Tibial artery (tissue), 4 donors: ENCODE measurements at regions not wholly inside any gene's neighbourhood (a gene's known extent, or its start where the extent isn't known, plus 50 kb on each side); places are given as distances from the start of the nearest gene placed in this dataset.
"Not testable (repeated sequence)": the region's sequence is repeated elsewhere in the genome, so short reads cannot be mapped to it uniquely, and the experiment has no call there.

Experiments
- DNase-seq, 2 donors: peaks; one replicate each; pipeline ENCODE4 v3.0.0-alpha.2; 2019
- H3K27ac ChIP-seq, 2 donors: fragments of 200-600 bp; sonication (generic) in 1 of 2; 1 replicate in 1 of 2; 2 replicates in 1 of 2; pipeline ENCODE4 v1.5.1; 2018 to 2019; ENCODE audit warnings: mild to moderate bottlenecking in 1 of 2
- H3K27me3 ChIP-seq, 2 donors: fragments of 200-600 bp; sonication (generic) in 1 of 2; one replicate each; pipeline versions ENCODE4 v1.5.1 to v1.6.0; 2016 to 2019
- H3K36me3 ChIP-seq, 3 donors: fragments of 200-600 bp; sonication (generic) in 2 of 3; one replicate each; pipeline ENCODE4 v1.5.1; 2016 to 2019; ENCODE audit warnings: mild to moderate bottlenecking in 2 of 3
- H3K4me1 ChIP-seq, 4 donors: fragments of 200-600 bp; sonication (generic) in 2 of 4; 1 replicate in 3 of 4; 2 replicates in 1 of 4; pipeline ENCODE4 v1.5.1; 2016 to 2019
- H3K4me3 ChIP-seq, 2 donors: fragments of 200-600 bp; sonication (generic) in 1 of 2; 1 replicate in 1 of 2; 2 replicates in 1 of 2; pipeline ENCODE4 v1.5.1; 2018 to 2019; ENCODE audit warnings: mild to moderate bottlenecking in 2 of 2
- H3K9me3 ChIP-seq, 3 donors: fragments of 200-600 bp; sonication (generic) in 1 of 3; one replicate each; pipeline ENCODE4 v1.5.1; 2016 to 2019
- CTCF ChIP-seq, 2 experiments: fragments of 200-600 bp in 1 of 2; fragments of 450-650 bp in 1 of 2; IDR thresholded peaks; one replicate each; pipeline ENCODE4 v1.5.1; 2017 to 2019; ENCODE audit warnings: antibody characterized with exemption in 2 of 2, mild to moderate bottlenecking in 1 of 2, moderate library complexity in 1 of 2
- intact Hi-C: fragments of 100-400 bp; cut with DNase I; formaldehyde crosslinking; loops from one replicate; pipeline ENCODE4 v1.15.0; 2023; ENCODE audit warnings: low total_unique reads

DNA sequence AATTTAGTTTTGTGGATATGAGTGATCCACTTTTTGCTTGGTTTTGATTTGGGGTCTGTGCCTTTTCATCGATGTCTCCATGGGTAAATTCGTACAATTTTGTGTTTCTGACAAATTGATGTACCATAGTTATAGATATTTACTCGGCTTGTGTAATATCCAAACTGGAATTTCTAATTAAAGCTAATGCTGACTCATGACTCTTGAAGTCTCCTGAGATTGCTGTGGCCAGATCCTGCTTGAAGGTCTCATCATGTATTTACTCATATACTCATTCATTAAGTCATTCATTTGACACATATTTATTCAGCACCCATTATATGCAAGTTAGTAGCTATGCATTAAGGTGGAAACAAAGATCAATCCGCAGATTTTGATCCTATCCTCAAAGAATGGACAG is 423.2 kb downstream of the RWDD3 start:
- H3K4me1 ChIP-seq: peaks cover 0 to 7% (median 0%) of the 10 kb centered on the region in 4 donors
- H3K36me3 ChIP-seq: no peaks in the 10 kb centered on the region
- intact Hi-C loops: no loop called here
- no peak for DNase-seq
- peaks cover 0 to 2% of the 10 kb centered on the region in 2 donors for H3K27me3 ChIP-seq
- H3K27ac ChIP-seq: no peak overlapping the region
- H3K9me3 ChIP-seq: peaks cover 0 to 8% (median 0%) of the 10 kb centered on the region in 3 donors
- no peak overlapping the region for H3K4me3 ChIP-seq
- no peak for TF ChIP-seq CTCF (IDR thresholded peaks at IDR 0.05)

DNA sequence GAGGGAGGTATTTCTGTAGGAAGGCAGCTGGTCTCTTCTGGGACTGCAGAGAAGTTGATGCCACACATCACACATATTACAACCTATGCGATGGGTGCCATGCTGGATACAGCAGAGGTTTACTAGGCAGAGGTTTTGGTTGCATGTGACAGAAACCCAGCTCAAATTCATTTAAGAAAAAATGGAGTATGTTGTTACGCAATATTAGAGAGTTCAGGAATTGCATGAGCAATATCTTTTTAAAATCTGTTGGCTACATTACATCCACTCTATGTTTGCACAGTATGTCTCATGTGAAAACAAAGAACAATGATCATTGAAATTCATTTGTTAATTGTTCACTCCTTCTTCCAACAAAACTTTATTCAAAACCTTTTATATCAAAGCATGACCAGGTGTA is 425.2 kb downstream of the RWDD3 start:
- no peak for DNase-seq
- no peak overlapping the region for H3K27ac ChIP-seq
- H3K36me3 ChIP-seq: no peaks in the 10 kb centered on the region
- peaks cover 0 to 2% of the 10 kb centered on the region in 2 donors for H3K27me3 ChIP-seq
- no peak overlapping the region for H3K4me3 ChIP-seq
- peaks cover 0 to 7% (median 0%) of the 10 kb centered on the region in 4 donors for H3K4me1 ChIP-seq
- no peak for TF ChIP-seq CTCF (IDR thresholded peaks at IDR 0.05)
- intact Hi-C loops: no loop called here
- peaks cover 0 to 19% (median 0%) of the 10 kb centered on the region in 3 donors for H3K9me3 ChIP-seq

DNA sequence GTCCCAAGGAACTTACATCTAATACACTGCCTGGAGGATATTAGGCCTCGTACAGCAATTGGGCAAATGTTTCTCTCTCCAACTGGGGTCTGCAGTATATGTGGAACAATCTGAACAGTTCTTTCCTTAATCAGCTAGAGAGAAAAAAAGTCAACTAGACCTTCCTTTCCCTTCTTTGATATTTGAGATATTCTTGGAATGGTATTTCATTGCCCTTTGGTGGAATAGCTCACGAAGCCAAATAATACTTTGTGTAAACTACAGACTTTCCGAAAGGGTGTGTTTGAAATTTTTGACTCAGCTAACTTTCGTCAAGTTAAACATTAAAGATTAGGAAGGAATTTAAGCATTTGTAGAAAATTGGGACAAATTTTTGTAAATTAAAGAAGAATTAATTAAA is 425.6 kb downstream of the RWDD3 start:
- Histone ChIP-seq H3K4me3 (no peak overlapping the region), H3K4me1 (peaks cover 0 to 7% (median 0%) of the 10 kb centered on the region in 4 donors), H3K27me3 (no peaks in the 10 kb centered on the region), H3K27ac (no peak overlapping the region), H3K36me3 (no peaks in the 10 kb centered on the region), H3K9me3 (peaks cover 0 to 19% (median 0%) of the 10 kb centered on the region in 3 donors)
- no peak for DNase-seq
- intact Hi-C loops: no loop called here
- no peak for TF ChIP-seq CTCF (IDR thresholded peaks at IDR 0.05)

GRCh38 chr1:95660736-95661135 is 426.7 kb downstream of the RWDD3 start:
- DNase-seq: no peak

DNA sequence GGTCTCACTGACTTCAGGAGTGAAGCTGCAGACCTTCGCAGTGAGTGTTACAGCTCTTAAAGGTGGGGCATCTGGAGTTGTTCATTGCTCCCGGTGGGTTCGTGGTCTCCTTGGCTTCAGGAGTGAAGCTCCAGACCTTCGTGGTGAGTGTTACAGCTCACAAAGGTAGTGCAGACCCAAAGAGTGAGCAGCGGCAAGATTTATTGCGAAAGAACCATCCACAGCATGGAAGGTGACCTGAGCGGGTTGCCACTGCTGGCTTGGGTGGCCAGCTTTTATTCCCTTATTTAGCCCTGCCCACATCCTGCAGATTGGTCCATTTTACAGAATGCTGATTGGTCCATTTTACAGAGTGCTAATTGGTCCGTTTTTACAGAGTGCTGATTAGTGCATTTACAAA is 429.5 kb downstream of the RWDD3 start:
- intact Hi-C loops: not testable (repeated sequence)

More at GRCh38 chr1:95660736-95661135, 426.7 kb downstream of the RWDD3 start:
- H3K4me1 ChIP-seq: peaks cover 0 to 7% (median 0%) of the 10 kb centered on the region in 4 donors
- H3K27me3 ChIP-seq: no peaks in the 10 kb centered on the region
- H3K27ac ChIP-seq: no peak overlapping the region
- no peaks in the 10 kb centered on the region for H3K36me3 ChIP-seq
- peaks cover 0 to 19% (median 0%) of the 10 kb centered on the region in 3 donors for H3K9me3 ChIP-seq
- H3K4me3 ChIP-seq: no peak overlapping the region
- no peak for TF ChIP-seq CTCF (IDR thresholded peaks at IDR 0.05)
- intact Hi-C loops: no loop called here

GRCh38 chr1:95668165-95668564 is 434.2 kb downstream of the RWDD3 start:
- Histone ChIP-seq H3K27me3 (no peaks in the 10 kb centered on the region), H3K4me3 (no peak overlapping the region), H3K4me1 (no peaks in the 10 kb centered on the region), H3K36me3 (no peaks in the 10 kb centered on the region), H3K27ac (no peak overlapping the region), H3K9me3 (peaks cover 0 to 9% (median 0%) of the 10 kb centered on the region in 3 donors)
- intact Hi-C loops: no loop called here
- DNase-seq: no peak
- no peak for TF ChIP-seq CTCF (IDR thresholded peaks at IDR 0.05)

More for the DNA sequence above, 429.5 kb downstream of the RWDD3 start:
- not testable (repeated sequence) for H3K36me3 ChIP-seq, H3K4me3 ChIP-seq, H3K4me1 ChIP-seq, DNase-seq, H3K27me3 ChIP-seq, H3K27ac ChIP-seq
- H3K9me3 ChIP-seq: peaks cover 0 to 19% (median 0%) of the 10 kb centered on the region in 3 donors

DNA sequence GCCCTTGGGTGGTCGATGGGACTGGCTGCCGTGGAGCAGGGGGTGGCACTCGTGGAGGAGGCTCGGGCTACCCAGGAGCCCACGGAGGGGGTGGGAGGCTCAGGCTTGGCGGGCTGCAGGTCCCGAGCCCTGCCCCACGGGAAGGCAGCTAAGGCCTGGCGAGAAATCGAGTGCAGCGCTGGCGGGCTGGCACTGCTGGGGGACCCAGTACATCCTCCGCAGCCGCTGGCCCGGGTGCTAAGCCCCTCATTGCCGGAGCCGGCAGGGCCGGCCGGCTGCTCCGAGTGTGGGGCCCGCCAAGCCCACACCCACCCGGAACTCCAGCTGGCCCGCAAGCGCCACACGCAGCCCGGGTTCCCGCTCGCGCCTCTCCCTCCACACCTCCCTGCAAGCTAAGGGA is 435.6 kb downstream of the RWDD3 start:
- DNase-seq, intact Hi-C loops, H3K36me3 ChIP-seq, H3K9me3 ChIP-seq, H3K4me1 ChIP-seq, H3K27me3 ChIP-seq, H3K27ac ChIP-seq, H3K4me3 ChIP-seq: not testable (repeated sequence)
